C4-2B (cell line): ENCODE measurements at regions not wholly inside any gene's neighbourhood (a gene's known extent, or its start where the extent isn't known, plus 50 kb on each side); places are given as distances from the start of the nearest gene placed in this dataset.

Experiments used
- CTCF ChIP-seq: fragments of 450-650 bp; conservative IDR thresholded peaks from 2 replicates; pipeline ENCODE4 v1.5.1; 2017; ENCODE audit warnings: mild to moderate bottlenecking
- ZFX ChIP-seq: fragments of 450-650 bp; IDR thresholded peaks from 2 replicates; pipeline ENCODE4 v1.6.1; 2017

GRCh38 chr2:173711816-173712215 is 253.4 kb downstream of the SP3 start:
- TF ChIP-seq CTCF (no peak), ZFX (no peak)
